Testis (tissue), 2 donors: ENCODE measurements at regions not wholly inside any gene's neighbourhood (a gene's known extent, or its start where the extent isn't known, plus 50 kb on each side); places are given as distances from the start of the nearest gene placed in this dataset.

Experiments used
- DNase-seq: peaks from one replicate; pipeline ENCODE4 v3.0.0-alpha.2; 2019
- H3K27ac ChIP-seq, 2 donors: fragments of 200-600 bp; sonication (generic); one replicate each; pipeline ENCODE4 v1.5.1; 2019
- H3K27me3 ChIP-seq: fragments of 200-600 bp; sonication (generic); one replicate; pipeline ENCODE4 v1.5.1; 2019
- H3K36me3 ChIP-seq: fragments of 200-600 bp; sonication (generic); one replicate; pipeline ENCODE4 v1.5.1; 2017; ENCODE audit warnings: low read depth; ENCODE audit errors: missing control alignments
- H3K4me1 ChIP-seq: fragments of 200-600 bp; sonication (generic); one replicate; pipeline ENCODE4 v1.5.1; 2019
- H3K4me3 ChIP-seq, 2 donors: fragments of 200-600 bp; sonication (generic); one replicate each; pipeline ENCODE4 v1.5.1; 2017 to 2019
- H3K9me3 ChIP-seq: fragments of 200-600 bp; sonication (generic); one replicate; pipeline ENCODE4 v1.5.1; 2017
- POLR2A ChIP-seq: fragments of 450-650 bp; IDR thresholded peaks from one replicate; pipeline ENCODE4 v1.6.1; 2017; ENCODE audit warnings: antibody characterized with exemption, mild to moderate bottlenecking, moderate library complexity
- WGBS, 2 donors: methylation state at CpG; one replicate each; pipeline ENCODE4 v1.1.5; 2018; 5-methylcytosine and 5-hydroxymethylcytosine counted together
- intact Hi-C: fragments of 100-400 bp; cut with DNase I; formaldehyde crosslinking; loops from one replicate; pipeline ENCODE4 v1.15.1; 2023; ENCODE audit warnings: low total_unique reads
- TF ChIP-seq, protein P1 (sequence below), 3 experiments: fragments of 450-650 bp in 2 of 3; fragments of 200-600 bp in 1 of 3; sonication (generic) in 1 of 3; IDR thresholded peaks; one replicate each; pipeline ENCODE4 v1.5.1; 2016 to 2019; ENCODE audit warnings: antibody characterized with exemption in 3 of 3, mild to moderate bottlenecking in 2 of 3, moderate library complexity in 1 of 3

- H3K4me1 ChIP-seq: no peaks in the 10 kb centered on the region
- H3K9me3 ChIP-seq: no peaks in the 10 kb centered on the region
- H3K36me3 ChIP-seq: no peaks in the 10 kb centered on the region
- H3K27ac ChIP-seq: no peak overlapping the region
- WGBS, 2 donors: 67 to 68% methylated on average over 7 of the region's 7 CpGs
- H3K4me3 ChIP-seq: no peak overlapping the region
- intact Hi-C loops: no loop called here
- DNase-seq: no peak
- H3K27me3 ChIP-seq: no peaks in the 10 kb centered on the region
- TF ChIP-seq, protein P1, sequence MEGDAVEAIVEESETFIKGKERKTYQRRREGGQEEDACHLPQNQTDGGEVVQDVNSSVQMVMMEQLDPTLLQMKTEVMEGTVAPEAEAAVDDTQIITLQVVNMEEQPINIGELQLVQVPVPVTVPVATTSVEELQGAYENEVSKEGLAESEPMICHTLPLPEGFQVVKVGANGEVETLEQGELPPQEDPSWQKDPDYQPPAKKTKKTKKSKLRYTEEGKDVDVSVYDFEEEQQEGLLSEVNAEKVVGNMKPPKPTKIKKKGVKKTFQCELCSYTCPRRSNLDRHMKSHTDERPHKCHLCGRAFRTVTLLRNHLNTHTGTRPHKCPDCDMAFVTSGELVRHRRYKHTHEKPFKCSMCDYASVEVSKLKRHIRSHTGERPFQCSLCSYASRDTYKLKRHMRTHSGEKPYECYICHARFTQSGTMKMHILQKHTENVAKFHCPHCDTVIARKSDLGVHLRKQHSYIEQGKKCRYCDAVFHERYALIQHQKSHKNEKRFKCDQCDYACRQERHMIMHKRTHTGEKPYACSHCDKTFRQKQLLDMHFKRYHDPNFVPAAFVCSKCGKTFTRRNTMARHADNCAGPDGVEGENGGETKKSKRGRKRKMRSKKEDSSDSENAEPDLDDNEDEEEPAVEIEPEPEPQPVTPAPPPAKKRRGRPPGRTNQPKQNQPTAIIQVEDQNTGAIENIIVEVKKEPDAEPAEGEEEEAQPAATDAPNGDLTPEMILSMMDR (IDR thresholded peaks at IDR 0.05): no peak
- TF ChIP-seq POLR2A: no peak
Observed at GRCh38 chr1:200245473-200245872, 164.4 kb downstream of the ZNF281 start.

- WGBS, 2 donors: 51 to 61% methylated on average over 11 of the region's 11 CpGs
- H3K4me3 ChIP-seq: no peak overlapping the region
Observed at GRCh38 chr1:200243042-200243437, 166.8 kb downstream of the ZNF281 start.

GRCh38 chr1:200242110-200243041 is 167.5 kb downstream of the ZNF281 start:
- Histone ChIP-seq H3K4me3 (no peak overlapping the region), H3K4me1 (no peaks in the 10 kb centered on the region), H3K36me3 (no peaks in the 10 kb centered on the region), H3K27ac (peak overlapping the region in 1 of 2 donors; percentile 26), H3K27me3 (no peaks in the 10 kb centered on the region), H3K9me3 (no peaks in the 10 kb centered on the region)
- TF ChIP-seq POLR2A: no peak
- TF ChIP-seq, protein P1 (IDR thresholded peaks at IDR 0.05): no peak
- no peak for DNase-seq
- intact Hi-C loops: no loop called here
- WGBS, 2 donors: 40 to 46% methylated on average over 15 of the region's 15 CpGs

More at GRCh38 chr1:200243042-200243437, 166.8 kb downstream of the ZNF281 start:
- no peak for DNase-seq
- H3K27me3 ChIP-seq: no peaks in the 10 kb centered on the region
- H3K27ac ChIP-seq: no peak overlapping the region
- H3K36me3 ChIP-seq: no peaks in the 10 kb centered on the region
- no peaks in the 10 kb centered on the region for H3K4me1 ChIP-seq
- TF ChIP-seq, protein P1 (IDR thresholded peaks at IDR 0.05): no peak
- TF ChIP-seq POLR2A: no peak
- no peaks in the 10 kb centered on the region for H3K9me3 ChIP-seq
- intact Hi-C loops: no loop called here

- intact Hi-C loops: no loop called here
- H3K4me1 ChIP-seq: no peaks in the 10 kb centered on the region
- peak; percentile 40 for DNase-seq
- no peaks in the 10 kb centered on the region for H3K27me3 ChIP-seq
- H3K36me3 ChIP-seq: no peaks in the 10 kb centered on the region
- WGBS, 2 donors: 31 to 44% methylated on average over 9 of the region's 9 CpGs
- TF ChIP-seq POLR2A: no peak
- TF ChIP-seq, protein P1 (IDR thresholded peaks at IDR 0.05): no peak
- peak overlapping the region in 1 of 2 donors; percentile 2 for H3K4me3 ChIP-seq
- no peak overlapping the region for H3K27ac ChIP-seq
- no peaks in the 10 kb centered on the region for H3K9me3 ChIP-seq
Observed at GRCh38 chr1:200240656-200241055, 169.2 kb downstream of the ZNF281 start.

DNA sequence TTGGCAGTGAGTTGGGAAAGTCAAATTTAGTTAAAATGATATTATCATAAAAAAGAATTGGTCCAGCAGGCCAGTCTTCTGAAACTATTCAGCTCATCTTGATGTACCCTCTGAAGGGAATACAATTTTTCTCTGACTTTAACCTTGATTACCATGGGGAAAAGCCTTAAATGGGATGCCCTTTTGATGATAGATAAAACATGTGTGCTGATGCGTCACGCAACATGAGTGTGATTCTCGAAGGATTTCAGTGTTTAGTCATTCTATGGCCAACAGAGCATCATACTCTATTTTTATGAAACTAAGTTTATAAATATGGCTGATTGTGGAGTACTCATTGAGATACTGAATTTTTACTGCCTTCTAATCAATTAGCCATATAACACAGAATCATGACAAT is 171.5 kb downstream of the ZNF281 start:
- DNase-seq: no peak
- Histone ChIP-seq H3K4me3 (no peak overlapping the region), H3K27ac (no peak overlapping the region), H3K36me3 (no peaks in the 10 kb centered on the region), H3K4me1 (no peaks in the 10 kb centered on the region), H3K27me3 (no peaks in the 10 kb centered on the region), H3K9me3 (no peaks in the 10 kb centered on the region)
- TF ChIP-seq, protein P1 (IDR thresholded peaks at IDR 0.05): no peak
- no peak for TF ChIP-seq POLR2A
- WGBS, 2 donors: 87 to 92% methylated on average over 3 of the region's 3 CpGs
- intact Hi-C loops: no loop called here
